NCI-H748 (cell line): ENCODE measurements at regions not wholly inside any gene's neighbourhood (a gene's known extent, or its start where the extent isn't known, plus 50 kb on each side); places are given as distances from the start of the nearest gene placed in this dataset.
"Not testable (repeated sequence)": the region's sequence is repeated elsewhere in the genome, so short reads cannot be mapped to it uniquely, and the experiment has no call there.

Experiments
- DNase-seq: peaks from one replicate; lab custom pipeline; 2025; ENCODE audit not compliant: unreplicated experiment; lab: John Stamatoyannopoulos, UW

DNA sequence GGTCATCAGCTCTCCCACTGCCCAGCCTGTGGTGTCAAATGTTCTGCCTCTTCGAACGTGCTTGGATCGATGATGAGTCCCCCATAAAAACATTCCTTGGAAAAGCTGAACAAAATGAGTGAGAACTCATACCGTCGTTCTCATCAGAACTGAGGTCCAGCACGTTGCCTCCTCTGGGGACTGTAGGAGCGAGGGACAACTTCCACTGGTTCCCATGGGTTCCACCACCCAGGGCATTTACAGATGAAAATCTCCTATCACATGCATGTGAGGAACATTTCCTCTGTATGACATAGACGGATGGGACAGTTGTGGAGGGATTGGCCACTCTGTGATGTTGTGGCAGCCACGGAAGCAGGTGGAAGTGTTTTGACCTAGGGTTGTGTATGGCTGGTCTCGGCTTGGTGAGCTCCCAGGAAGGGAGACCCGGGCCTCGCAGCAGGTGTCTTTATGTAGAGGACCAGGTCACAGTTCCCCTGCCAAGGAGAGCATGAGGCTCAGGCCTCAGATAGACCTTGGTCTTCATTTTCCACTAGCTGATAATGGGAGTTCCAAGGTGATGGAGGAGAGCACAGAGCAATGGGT, 113.0 kb downstream of the SNRPN start:
- DNase-seq: no peak

DNA sequence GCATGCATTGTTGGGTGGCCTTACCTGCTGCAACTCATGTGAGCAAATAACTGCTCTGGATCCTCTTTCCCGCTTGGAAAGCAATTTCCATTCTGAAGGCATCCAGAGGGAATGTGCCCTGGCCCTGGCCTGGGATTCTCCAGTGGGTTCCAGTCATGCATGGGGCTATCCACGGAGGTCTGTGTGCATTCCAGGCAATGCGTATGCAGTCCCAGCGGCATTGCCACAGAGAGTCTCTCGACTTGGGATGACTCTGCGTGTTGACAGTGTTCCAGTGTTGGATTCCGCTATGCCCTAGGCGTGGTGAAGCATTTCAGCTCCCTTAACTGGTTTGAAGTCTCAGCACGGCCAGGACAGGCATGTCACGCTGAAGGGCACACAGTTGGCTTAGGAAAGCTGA, 113.9 kb downstream of the SNRPN start:
- no peak for DNase-seq

DNA sequence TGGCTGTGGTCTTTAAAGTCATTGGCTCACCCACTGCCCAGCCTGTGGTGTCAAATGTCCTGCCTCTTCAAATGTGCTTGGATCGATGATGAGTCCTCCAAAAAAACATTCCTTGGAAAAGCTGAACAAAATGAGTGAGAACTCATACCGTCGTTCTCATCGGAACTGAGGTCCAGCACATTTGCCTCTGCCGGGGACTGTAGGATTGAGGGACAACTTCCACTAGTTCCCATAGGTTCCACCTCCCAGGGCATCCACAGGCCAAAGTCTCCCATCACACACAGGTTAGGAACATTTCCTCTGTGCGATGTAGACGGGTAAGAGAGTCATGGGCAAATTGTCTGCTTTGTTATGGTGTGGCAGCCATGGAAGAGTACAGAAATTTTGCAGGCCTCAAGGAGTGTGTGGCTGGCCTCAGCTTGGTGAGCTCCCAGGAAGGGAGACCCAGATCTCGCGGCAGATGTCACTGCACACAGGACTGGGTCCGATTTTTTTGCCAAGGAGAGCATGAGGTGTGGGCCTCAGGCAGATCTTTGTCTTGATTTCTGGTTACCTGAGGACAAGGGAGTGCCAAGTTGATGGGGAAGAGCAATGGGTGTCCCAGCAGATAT, 115.7 kb downstream of the SNRPN start:
- no peak for DNase-seq

DNA sequence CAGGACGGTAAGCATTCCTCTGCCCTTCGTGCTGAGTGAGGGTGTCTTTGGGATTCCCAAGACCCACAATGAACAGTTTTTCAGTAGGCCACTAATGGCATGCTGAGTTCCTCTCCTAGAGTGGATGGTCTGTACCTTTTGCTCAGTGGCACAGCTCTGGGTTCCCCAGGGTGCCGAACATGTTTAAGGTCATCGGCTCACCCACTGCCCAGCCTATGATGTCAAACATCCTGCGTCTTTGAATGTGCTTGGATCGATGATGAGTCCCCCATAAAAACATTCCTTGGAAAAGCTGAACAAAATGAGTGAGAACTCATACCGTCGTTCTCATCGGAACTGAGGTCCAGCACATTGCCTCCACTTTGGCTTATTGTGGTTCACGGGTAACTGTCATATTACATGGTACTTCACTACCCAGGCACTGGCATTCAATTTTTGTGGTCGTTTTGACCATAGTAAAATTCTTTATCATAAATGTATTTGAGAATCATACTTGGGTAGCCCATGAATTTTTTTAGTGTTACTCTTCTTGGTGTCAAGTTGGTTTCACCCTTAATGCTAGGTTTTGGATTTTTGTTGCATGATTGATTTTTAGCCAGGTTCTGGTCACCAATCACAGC, 118.2 kb downstream of the SNRPN start:
- no peak for DNase-seq

DNA sequence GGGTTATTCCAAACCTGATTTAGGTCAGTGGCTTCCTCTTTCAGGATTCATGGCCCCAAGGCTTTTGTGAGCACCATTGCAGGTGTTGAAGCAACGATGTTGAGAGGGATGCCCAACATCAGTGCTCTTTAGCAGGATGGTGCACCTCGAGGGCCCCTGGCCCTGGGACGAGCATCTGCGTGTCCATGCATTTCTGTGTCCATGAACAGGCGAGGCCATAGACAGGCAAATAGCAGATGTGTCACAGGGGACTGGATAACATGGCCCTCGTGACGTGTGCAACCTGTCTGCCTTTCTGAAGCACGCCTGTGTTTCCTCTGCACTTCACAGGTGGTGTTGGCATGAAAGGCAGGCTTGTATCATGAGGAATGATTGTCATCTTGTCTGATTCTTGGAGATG, 132.3 kb downstream of the SNRPN start:
- DNase-seq: no peak

DNA sequence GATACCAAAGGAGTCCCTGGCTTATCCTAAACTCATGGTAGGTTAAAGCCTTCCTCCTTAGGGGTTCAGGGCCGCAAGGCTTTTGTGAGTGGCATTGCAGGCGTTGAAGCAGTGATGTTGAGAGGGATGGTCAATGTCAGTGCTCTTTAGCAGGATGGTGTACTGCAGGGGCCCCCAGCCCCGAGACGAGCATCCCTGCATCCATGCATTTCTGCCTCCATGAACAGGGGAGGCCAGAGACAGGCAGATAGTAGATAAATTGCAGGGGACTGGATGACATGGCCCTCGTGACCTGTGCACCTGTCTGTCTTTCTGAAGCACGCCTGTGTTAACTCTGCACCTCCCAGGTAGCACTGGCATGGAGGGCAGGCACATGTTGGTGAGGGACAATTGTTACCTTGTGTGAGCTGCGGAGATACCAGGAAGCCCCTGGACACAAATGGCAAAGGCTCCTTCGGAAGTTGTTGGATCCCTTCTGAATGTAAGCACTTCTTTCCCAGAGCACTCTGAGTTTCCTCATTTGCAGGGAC, 133.5 kb downstream of the SNRPN start:
- DNase-seq: no peak

DNA sequence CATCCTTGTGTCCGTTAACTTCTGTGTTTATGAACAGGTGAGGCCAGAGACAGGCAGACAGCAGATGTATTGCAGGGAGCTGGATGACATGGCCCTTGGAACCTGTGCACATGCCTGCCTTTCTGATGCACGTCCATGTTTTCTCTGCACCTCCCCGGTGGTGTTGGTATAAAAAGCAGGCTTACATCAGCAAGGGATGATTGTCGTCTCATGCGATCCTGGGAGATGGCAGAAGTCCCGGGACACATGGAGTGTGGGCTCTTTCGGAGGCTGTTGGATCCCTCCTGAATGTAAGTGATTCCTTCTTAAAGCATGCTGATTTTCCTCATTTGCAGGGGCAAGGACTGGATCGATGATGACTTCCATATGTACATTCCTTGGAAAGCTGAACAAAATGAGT, 134.8 kb downstream of the SNRPN start:
- no peak for DNase-seq

DNA sequence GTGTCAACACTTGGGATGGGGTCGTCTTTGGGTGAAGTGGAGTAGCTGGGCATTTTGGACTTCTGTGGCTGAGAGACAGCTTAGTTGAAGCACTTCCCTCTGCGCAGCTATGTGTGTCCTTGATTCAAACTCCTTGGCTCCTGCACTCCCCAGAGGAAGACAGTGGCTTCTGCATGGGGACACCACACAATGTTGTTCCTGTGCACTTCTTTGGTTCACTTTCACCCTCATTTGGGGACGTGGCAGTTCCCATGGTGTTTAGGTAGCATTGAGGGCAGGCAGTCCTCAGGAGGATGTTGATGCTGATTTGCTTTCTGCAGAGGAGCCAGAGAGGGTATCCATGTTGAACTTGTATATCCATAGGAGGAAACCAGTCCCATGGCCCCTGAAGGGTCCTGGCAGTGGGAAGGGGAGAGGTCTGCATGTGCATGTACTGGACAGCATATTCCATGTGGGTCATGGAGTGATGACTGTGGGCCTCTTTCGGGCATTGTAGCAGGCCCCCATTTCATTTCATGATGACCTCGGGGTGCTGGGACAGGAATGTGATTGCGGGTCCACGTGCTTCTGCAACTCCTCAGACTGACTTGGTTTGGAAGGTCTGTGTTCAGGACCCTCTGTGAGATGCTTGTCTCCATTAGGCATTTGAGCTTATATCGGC, 135.4 kb downstream of the SNRPN start:
- no peak for DNase-seq

DNA sequence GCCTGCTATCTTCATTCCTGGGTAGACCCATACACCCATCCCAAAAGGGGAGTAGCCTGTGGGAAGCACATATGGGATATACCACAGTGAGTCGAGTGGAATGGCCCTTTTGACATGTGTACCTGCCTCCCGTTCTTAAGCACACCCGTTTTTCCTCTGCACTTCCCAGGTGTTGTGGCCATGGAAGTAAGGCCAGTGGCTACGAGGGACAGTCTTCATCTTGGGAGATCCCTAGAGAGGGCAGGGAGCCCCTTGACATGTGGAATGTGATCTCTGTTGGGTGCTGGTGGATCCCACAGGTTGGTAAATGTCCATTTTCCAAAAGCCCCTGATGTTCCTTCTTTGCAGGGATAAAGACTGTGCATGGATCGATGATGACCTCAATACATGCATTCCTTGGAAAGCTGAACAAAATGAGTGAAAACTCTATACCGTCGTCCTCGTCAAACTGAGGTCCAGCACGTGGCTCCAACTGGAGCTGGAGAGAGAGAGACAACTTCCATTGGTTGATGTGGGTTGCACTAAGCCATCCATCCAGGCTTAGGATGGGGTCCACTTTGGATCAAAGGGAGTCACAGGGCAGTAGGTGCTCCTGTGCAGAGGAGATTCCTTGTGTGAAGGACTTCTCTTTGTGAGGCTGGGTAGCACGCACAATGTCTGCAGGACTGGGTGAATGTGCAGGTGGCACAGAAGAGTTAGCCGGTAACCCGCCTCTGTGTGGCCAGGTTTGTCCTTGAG, 136.8 kb downstream of the SNRPN start:
- no peak for DNase-seq

DNA sequence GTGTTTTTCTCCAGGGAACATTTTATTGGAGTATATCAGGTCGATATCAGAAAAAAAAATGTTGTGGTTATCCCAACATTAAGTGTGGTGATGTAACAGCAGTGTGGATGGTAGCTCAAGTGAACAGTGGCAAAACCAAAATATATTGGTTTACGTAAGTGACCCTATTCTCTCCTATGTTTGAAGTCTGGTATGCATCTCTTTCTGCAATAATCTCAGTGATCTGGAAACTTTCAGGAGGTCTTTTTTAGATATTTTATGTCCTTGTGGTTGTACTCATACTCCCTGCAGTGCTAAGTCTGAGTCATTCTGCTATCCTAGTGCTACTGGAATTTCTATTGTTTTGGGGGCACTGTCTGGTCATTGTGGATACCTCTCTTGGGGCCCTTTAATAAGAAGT, 137.9 kb downstream of the SNRPN start:
- no peak for DNase-seq

DNA sequence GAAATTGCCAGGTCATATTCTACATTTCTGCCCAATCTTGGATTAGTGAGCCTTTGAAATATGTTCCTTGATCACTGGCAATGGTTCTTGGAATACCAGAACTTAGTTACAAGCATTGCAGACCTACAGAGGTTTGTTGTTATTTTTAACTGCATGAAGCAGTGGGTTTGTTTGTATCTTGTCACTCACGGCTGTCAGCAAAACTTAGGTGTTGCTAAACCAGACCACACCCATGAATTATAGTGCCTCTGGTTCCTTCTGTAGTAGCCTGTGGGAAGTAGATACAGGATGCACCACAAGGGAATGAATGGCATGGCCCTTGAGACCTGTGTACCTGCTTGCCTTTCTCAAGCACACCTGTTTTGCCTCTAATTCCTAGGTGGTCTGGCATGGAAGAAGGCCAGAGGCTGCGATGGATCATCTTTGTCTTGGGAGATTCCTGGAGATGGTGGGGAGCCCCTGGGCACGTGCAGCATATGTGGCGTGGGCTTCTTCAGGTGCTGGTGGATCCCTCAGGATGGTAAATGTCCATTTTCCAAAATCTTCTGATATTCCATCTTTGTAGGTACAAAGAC, 138.8 kb downstream of the SNRPN start:
- no peak for DNase-seq

DNA sequence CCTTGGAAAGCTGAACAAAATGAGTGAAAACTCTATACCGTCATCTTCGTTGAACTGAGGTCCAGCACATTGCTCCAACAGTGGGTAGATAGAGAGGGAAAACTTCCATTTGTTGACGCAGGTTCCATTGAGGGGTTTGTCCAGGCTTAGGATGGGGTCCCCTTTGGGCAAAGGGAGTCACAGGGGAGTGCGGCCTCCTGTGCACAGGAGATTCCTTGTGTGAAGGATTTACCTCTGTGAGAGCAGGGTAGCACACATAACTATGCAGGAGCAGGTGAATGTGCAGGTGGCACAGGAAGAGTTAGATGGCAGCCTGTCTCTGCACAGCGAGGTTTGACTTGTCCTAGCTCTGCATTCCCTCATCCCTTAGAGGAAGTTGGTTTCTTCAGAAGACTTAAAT, 139.3 kb downstream of the SNRPN start:
- DNase-seq: no peak

DNA sequence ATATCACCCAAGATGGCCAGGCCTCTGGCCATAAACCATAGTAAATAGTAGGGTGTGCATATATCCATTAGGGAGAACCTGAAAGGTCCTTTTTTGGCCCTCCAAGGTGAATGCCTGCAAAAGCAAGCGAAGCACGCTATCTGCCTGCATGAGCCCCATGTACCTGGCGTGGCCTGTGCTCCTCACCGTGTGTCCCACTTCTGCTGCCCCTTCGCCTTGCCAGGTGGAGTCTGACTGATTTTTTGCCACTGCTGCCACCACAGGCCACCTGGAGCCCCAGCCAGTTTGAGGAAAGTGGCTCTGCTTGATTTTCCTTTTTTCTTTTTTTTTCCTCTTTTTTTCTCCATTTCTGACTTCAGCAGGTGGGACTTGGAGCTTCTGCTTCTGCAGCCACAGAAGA, 139.7 kb downstream of the SNRPN start:
- DNase-seq: no peak

DNA sequence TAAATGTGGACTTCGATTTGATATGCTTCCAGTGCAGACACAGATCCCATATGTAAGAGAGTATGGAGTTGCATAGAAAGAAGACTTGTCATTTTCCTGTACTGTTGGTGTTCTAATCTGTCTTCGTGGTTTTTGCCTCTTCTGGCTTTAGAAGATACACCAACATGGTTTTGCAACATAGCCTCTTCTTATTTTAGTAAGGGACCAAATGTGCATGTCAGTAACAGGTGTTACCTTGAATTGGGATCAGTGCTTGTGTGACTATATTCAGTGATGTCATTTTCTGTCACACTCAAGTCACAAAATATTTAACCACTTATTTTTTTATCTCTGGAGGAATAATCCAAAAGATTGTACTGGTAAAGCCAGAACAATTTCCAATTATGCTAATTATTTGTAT, 140.4 kb downstream of the SNRPN start:
- no peak for DNase-seq

DNA sequence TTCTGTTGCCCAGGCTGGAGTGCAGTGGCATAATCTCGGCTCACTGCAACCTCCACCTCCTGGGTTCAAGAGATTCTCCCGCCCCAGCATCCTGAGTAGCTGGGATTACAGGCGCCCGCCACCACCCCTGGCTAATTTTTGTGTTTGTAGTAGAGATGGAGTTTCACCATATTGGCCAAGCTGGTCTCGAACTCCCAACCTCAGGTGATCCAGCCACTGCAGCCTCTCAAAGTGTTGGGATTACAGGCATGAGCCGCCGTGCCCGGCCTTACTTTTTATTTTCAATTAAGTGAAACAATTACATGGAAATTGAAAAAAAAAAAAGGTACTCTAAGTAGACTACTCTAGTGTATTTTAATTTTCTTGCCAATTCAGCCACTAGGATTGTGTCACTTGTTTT, 145.2 kb downstream of the SNRPN start:
- DNase-seq: not testable (repeated sequence)

DNA sequence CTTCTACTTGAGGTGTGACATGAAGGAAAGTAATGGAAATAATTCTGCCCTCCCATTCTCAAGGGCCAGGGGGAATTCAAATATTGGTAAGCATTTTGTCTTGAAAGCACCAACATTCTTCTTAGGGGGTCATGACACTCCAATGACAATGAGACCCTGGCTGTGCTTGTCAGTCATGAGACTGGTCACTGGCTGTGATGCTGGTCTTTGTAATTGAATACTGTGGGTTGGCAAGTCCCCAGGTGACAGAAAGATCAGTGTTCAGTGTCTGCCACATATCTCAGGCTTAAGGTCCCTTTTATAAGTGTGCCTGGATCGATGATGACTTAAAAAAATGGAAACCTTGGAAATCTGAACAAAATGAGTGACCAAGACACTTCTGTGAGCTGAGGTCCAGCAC, 151.4 kb downstream of the SNRPN start:
- DNase-seq: no peak

DNA sequence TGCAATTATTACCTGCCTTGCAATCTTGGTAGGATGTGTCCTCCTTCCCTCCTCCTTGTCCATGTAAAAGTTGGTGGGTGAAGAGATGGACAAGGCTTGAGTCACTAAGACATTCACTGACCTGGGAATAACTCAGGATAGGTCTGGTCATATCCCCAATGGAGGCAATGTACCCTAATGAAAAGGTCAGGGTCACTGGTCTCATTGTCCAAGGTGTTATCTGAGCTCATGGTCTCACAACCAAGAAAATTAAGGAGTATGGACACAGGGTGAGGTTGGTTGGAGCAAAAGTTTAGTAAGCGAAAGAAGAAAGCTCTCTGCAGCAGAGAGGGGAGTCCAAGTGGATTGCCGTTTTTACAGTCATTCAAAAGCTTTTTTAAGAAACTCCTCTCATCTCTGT, 179.0 kb downstream of the SNRPN start:
- no peak for DNase-seq

DNA sequence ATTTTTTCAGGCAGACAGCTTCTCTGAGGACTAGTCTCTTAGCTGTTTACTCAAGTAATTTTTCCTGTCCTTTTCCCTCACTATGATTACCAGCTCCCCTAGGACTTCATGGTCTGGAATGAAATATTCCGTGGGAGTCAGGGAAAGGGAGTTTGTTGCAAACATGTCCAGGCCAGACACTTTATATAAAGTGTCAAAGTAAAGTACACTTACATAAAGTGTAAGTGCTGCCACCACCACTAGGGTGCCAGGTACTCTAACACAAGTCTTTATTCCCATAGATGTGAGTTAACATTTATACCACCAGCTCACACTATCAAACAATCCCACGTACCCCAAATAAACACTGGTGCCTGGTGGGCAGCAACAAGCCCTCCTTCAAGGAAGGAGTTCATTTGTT, 179.8 kb downstream of the SNRPN start:
- no peak for DNase-seq

DNA sequence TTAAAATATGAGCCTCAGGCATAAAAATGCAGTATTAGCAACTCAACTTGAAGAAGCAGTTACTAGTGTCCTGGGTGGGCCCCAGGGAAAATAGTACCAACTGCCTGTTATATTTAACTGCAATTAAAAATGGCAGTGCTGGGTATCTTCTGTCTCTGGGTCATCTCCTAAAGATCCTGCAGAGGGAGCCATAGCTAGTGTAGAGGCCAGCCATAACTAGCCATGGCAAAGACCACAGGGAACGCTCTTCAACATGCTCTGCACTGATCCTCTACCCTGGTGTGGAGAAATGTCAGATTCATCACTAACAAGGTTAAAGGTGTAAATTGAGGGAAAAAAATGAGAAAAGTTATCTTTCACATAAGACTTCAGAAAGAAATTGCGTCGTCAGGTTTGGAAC, 181.3 kb downstream of the SNRPN start:
- peak; percentile 5 for DNase-seq

DNA sequence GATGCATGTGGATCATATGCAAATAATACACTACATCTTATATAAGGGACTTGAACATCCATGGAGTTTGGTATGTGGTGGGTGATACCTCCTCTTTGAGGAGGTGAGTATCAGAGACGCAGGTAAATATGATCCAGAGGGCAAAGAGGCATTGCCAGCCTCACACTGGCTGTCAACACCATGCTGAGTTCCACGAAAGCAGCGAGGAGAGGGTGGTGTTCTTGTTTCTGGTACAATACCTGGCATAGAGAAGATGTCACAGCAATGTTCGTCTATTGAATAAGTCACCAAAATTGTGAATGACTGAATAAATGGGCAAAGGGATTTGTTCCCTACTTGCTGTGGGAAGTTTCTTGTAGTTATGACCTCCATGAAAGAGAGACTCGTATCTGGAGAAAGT, 182.2 kb downstream of the SNRPN start:
- no peak for DNase-seq

DNA sequence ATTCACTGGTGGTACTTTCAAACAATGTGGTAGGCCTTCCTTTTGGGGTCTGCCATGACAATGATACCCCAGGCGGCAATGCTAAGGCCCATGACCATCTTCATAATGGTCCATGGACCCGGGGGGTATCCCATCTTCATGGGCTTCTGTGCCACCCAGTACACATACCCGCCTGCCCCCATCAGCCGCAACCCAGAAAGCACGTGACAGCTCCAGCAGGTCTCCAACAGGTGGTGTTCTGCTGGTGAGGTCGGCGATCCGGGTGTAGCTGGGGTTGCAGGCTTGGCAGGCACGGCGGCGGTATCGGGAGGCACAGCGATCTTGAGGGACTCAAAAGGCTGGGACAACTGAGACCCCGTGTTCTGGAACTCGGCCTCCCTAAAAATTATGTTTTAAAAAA, 214.5 kb downstream of the SNRPN start:
- no peak for DNase-seq
